Prostate gland (tissue), 2 donors: ENCODE measurements at regions not wholly inside any gene's neighbourhood (a gene's known extent, or its start where the extent isn't known, plus 50 kb on each side); places are given as distances from the start of the nearest gene placed in this dataset.

Experiments used
- POLR2A ChIP-seq: fragments of 450-650 bp; IDR thresholded peaks from one replicate; pipeline ENCODE4 v1.6.1; 2016; ENCODE audit warnings: antibody characterized with exemption, mild to moderate bottlenecking
- POLR2AphosphoS5 ChIP-seq: sonication (generic); formaldehyde crosslinking; IDR thresholded peaks from one replicate; pipeline ENCODE4 v1.6.1; 2017; ENCODE audit warnings: antibody characterized with exemption
- TF ChIP-seq, protein P1 (sequence below), 4 experiments: fragments of 200-600 bp in 2 of 4; fragments of 450-650 bp in 2 of 4; sonication (generic) in 2 of 4; IDR thresholded peaks; 1 replicate in 3 of 4; 2 replicates in 1 of 4; pipeline ENCODE4 v1.5.1; 2016 to 2019; ENCODE audit warnings: antibody characterized with exemption in 4 of 4, mild to moderate bottlenecking in 2 of 4, moderate library complexity in 2 of 4

DNA sequence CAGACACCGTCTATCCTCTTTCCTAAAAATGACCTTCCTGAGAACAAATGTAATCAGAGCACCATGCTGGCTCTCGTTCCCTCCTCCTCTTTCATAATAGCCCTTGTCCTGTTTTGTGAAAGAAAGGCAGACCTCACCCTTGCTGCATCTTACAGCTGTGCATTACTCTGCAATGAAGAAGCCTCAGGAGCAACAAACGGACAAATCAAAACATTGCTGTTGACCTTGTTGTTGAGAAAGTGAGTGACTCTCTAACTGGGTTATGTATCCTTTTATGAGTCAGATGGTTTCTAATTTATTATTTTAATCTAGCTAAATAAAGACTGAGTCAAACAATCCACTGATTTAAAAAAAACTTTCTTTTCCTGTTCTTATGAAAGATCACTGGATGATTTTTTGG is 180.9 kb downstream of the RPS29 start:
- no peak for TF ChIP-seq POLR2A
- TF ChIP-seq, protein P1, sequence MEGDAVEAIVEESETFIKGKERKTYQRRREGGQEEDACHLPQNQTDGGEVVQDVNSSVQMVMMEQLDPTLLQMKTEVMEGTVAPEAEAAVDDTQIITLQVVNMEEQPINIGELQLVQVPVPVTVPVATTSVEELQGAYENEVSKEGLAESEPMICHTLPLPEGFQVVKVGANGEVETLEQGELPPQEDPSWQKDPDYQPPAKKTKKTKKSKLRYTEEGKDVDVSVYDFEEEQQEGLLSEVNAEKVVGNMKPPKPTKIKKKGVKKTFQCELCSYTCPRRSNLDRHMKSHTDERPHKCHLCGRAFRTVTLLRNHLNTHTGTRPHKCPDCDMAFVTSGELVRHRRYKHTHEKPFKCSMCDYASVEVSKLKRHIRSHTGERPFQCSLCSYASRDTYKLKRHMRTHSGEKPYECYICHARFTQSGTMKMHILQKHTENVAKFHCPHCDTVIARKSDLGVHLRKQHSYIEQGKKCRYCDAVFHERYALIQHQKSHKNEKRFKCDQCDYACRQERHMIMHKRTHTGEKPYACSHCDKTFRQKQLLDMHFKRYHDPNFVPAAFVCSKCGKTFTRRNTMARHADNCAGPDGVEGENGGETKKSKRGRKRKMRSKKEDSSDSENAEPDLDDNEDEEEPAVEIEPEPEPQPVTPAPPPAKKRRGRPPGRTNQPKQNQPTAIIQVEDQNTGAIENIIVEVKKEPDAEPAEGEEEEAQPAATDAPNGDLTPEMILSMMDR (IDR thresholded peaks at IDR 0.05) = no peak
- TF ChIP-seq POLR2AphosphoS5 = no peak
